A673 (cell line): ENCODE measurements at regions not wholly inside any gene's neighbourhood (a gene's known extent, or its start where the extent isn't known, plus 50 kb on each side); places are given as distances from the start of the nearest gene placed in this dataset.

Source experiments
- EZH2 ChIP-seq: fragments of 200-600 bp; sonication (generic); IDR thresholded peaks from 2 replicates; pipeline ENCODE4 v1.6.1; 2017; ENCODE audit warnings: borderline replicate concordance, low read depth, mild to moderate bottlenecking, mixed read lengths, antibody characterized with exemption, low read length; ENCODE audit not compliant: poor library complexity, severe bottlenecking
- TF ChIP-seq, protein P1 (sequence below): fragments of 300-800, 200-600 bp; sonication (generic); conservative IDR thresholded peaks from 2 replicates; pipeline ENCODE4 v1.5.1; 2017; ENCODE audit warnings: low read depth, mild to moderate bottlenecking, antibody characterized with exemption, low read length, moderate library complexity, mixed read lengths

DNA sequence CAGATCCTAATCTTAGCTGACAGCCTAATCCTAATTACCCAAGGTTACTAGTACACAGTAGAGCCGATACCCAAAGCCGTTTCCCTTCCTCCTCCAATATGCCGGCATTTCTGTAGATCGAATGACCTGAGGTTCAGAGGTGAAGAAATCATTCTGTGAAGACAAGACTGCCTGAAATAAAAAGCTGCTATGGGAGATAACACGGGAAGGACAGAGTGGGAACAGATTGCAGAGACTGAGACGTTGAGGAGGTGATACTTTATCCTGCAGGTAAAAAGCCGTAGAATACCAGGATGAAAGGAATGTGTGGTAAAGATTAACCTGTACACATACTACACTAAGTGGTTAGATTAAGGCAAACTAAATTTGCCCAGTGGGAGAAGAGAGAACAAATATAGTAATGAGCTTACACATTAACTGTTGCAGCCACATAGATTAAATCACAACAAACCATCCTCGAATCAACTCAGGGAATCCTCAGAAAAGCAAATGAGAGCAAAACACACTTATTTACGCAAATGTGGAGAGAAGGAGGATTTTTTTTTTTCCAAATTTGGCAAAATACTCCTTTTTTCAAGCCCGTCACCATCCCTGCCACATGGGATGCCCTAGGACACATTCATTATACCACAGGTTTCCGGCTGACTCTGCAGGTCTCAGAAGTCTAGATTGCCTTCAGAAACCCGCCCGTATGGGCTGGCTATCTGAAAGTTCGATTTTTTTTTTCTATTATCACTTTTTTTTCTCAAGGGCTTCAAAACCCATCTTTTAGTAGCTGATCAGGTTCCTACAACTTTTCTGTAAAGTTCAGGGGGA is 188.0 kb downstream of the TTC8 start:
- no peak for TF ChIP-seq EZH2
- TF ChIP-seq, protein P1, sequence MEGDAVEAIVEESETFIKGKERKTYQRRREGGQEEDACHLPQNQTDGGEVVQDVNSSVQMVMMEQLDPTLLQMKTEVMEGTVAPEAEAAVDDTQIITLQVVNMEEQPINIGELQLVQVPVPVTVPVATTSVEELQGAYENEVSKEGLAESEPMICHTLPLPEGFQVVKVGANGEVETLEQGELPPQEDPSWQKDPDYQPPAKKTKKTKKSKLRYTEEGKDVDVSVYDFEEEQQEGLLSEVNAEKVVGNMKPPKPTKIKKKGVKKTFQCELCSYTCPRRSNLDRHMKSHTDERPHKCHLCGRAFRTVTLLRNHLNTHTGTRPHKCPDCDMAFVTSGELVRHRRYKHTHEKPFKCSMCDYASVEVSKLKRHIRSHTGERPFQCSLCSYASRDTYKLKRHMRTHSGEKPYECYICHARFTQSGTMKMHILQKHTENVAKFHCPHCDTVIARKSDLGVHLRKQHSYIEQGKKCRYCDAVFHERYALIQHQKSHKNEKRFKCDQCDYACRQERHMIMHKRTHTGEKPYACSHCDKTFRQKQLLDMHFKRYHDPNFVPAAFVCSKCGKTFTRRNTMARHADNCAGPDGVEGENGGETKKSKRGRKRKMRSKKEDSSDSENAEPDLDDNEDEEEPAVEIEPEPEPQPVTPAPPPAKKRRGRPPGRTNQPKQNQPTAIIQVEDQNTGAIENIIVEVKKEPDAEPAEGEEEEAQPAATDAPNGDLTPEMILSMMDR: no peak
